Caki2 (cell line): ENCODE measurements at regions not wholly inside any gene's neighbourhood (a gene's known extent, or its start where the extent isn't known, plus 50 kb on each side); places are given as distances from the start of the nearest gene placed in this dataset.
"Not testable (repeated sequence)": the region's sequence is repeated elsewhere in the genome, so short reads cannot be mapped to it uniquely, and the experiment has no call there.

Source experiments
- DNase-seq: peaks from one replicate; pipeline ENCODE4 v3.0.0-alpha.2; 2015; ENCODE audit warnings: low read depth
- in situ Hi-C: cut with HindIII; loops from 2 replicates; pipeline ENCODE4 v1.10.0; 2016; ENCODE audit warnings: low sequenced_read_pairs, low pct_unique_long_range_greater_than_20kb, mixed read lengths

GRCh38 chr14:59126714-59127436, 61.6 kb upstream of the DAAM1 start:
- peak; percentile 22 for DNase-seq
- in situ Hi-C loops = no loop called here

DNA sequence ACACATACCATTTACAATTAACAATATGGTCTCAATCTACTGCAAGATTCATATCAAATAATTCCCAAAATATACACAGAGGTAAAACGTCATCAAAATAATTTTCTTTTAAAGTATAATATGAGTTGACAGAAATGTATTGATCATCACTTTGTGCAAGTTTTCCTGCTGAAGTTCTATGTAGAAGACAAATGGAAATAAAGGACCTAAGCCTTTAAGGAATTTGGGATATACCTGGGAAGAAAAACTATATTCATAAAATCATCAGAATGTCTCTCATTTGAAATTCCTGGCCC, 61.1 kb upstream of the DAAM1 start:
- DNase-seq = no peak
- in situ Hi-C loops = no loop called here

- no peak for DNase-seq
- in situ Hi-C loops = no loop called here
Measured at GRCh38 chr14:59130462-59130861, 58.0 kb upstream of the DAAM1 start.

DNA sequence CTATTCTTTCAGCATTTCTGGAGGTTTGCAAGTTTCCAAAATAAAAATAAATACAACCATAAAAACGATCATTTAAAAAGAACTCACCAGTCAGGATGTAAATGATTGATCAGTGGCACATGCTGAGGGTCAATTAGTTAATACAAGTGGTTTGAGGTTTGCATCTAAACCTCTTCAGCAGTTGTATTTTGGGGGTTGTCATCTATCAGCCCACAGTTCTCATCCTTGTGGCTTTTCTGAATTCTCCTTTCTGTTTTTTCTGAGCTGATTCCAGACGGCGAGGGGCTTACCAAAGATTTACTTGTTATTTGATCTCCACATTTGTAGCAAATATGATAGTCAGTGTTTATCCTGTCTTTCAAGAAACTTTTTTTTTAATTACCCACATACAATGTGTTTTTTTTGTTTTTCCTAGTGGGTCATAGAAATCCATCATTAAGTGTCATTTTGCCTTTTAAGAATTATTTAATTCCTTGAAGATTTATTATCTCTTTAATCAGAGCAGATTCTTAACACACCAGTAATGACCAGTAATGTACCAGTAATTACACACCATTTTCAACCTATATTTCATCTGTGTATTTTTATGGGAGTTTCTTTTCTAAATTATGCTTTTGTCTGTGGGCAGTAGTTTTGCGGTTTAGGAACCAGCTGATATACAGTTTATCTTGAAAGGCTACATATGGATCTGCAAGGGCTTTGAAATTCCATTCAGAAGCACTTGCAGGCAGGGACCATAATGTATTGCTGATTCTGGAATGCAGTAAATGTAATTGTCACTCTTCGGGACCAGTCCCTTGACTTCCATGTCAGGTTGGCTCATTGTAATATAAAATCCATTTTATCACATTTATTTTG, 56.3 kb upstream of the DAAM1 start:
- in situ Hi-C loops = no loop called here

GRCh38 chr14:59132796-59133494, 55.5 kb upstream of the DAAM1 start:
- in situ Hi-C loops = no loop called here

More for the DNA sequence above, 56.3 kb upstream of the DAAM1 start:
- no peak for DNase-seq

GRCh38 chr14:59133709-59134108, 54.8 kb upstream of the DAAM1 start:
- in situ Hi-C loops = no loop called here
- DNase-seq = no peak

More at GRCh38 chr14:59132796-59133494, 55.5 kb upstream of the DAAM1 start:
- no peak for DNase-seq

DNA sequence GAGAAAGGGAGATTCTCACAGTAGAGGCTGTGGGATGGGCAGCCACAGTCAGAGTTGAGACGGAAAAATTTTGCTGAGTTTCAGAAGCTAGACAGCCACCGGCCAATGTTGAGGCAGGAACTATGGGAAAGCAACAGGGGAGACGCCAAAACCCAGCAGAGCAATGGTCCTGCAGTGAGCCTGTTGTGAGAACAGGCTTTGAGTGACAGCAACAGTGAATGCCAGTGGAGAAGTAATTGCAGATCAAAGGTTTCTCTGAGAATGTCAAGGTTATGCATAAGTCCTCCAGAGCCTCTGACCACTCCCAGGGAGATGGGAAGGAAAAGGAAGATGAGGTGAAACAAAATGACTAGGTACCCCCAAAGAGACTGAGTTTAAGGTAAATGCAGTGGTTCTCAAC, 54.2 kb upstream of the DAAM1 start:
- in situ Hi-C loops = no loop called here

GRCh38 chr14:59137256-59137655, 51.2 kb upstream of the DAAM1 start:
- in situ Hi-C loops = no loop called here
- no peak for DNase-seq

More for the DNA sequence above, 54.2 kb upstream of the DAAM1 start:
- DNase-seq = no peak

DNA sequence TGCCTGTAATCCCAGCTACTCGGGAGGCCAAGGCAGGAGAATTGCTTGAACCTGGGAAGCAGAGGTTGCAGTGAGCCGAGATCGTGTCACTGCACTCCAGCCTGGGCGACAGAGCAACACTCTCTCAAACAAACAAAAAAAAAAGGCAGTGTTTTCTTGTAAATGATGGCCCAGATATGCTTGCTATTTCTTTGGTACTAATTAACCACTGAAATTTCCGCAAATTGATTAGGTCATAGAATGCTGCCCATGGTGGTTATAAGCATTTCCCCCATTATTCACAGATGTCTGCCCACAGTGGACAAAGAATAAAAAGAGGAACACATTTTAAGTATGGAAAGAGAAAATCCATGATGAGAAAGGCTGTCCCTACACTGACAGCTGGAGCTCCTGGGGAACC, 49.9 kb upstream of the DAAM1 start:
- DNase-seq, in situ Hi-C loops: not testable (repeated sequence)
